Coronary artery (tissue), 2 donors: ENCODE measurements at regions not wholly inside any gene's neighbourhood (a gene's known extent, or its start where the extent isn't known, plus 50 kb on each side); places are given as distances from the start of the nearest gene placed in this dataset.

ENCODE experiments used
- DNase-seq: peaks from one replicate; pipeline ENCODE4 v3.0.0-alpha.2; 2017; ENCODE audit warnings: low spot score
- H3K27ac ChIP-seq, 2 donors: fragments of 200-600 bp; sonication (generic); one replicate each; pipeline ENCODE4 v1.5.1; 2016 to 2019
- H3K4me3 ChIP-seq: fragments of 200-600 bp; sonication (generic); 2 replicates; pipeline ENCODE4 v1.5.1; 2016; ENCODE audit warnings: mild to moderate bottlenecking, moderate library complexity
- CTCF ChIP-seq: fragments of 200-600 bp; sonication (generic); IDR thresholded peaks from one replicate; pipeline ENCODE4 v1.5.1; 2019; ENCODE audit warnings: antibody characterized with exemption

GRCh38 chr19:57004418-57004817 lies 115.4 kb upstream of the USP29 start:
- no peak for DNase-seq
- TF ChIP-seq CTCF, result no peak
- Histone ChIP-seq H3K4me3 (no peak overlapping the region), H3K27ac (no peak overlapping the region)

GRCh38 chr19:57008432-57008831 lies 111.4 kb upstream of the USP29 start:
- Histone ChIP-seq H3K4me3 (no peak overlapping the region), H3K27ac (no peak overlapping the region)
- DNase-seq, result no peak
- TF ChIP-seq CTCF, result no peak

- TF ChIP-seq CTCF, result no peak
- Histone ChIP-seq H3K27ac (no peak overlapping the region), H3K4me3 (no peak overlapping the region)
- no peak for DNase-seq
These were observed 109.2 kb upstream of the USP29 start for GRCh38 chr19:57010541-57010940.

- TF ChIP-seq CTCF, result no peak
- no peak overlapping the region for H3K27ac ChIP-seq
- no peak overlapping the region for H3K4me3 ChIP-seq
- DNase-seq, result peak; percentile 47
These were observed 103.7 kb upstream of the USP29 start for GRCh38 chr19:57016076-57016475.

- no peak for DNase-seq
These were observed 103.3 kb upstream of the USP29 start for GRCh38 chr19:57016491-57016890.

GRCh38 chr19:57025491-57025890 lies 94.3 kb upstream of the USP29 start:
- no peak overlapping the region for H3K4me3 ChIP-seq
- no peak for TF ChIP-seq CTCF
- DNase-seq, result no peak
- no peak overlapping the region for H3K27ac ChIP-seq

More at GRCh38 chr19:57016491-57016890, 103.3 kb upstream of the USP29 start:
- TF ChIP-seq CTCF, result no peak
- Histone ChIP-seq H3K27ac (no peak overlapping the region), H3K4me3 (no peak overlapping the region)

GRCh38 chr19:57026476-57026875 lies 93.3 kb upstream of the USP29 start:
- TF ChIP-seq CTCF, result no peak
- DNase-seq, result peak; percentile 9
- Histone ChIP-seq H3K4me3 (no peak overlapping the region), H3K27ac (no peak overlapping the region)
